HEK293T (cell line): ENCODE measurements at regions not wholly inside any gene's neighbourhood (a gene's known extent, or its start where the extent isn't known, plus 50 kb on each side); places are given as distances from the start of the nearest gene placed in this dataset.

Experiments used
- CTCF ChIA-PET: fragments of 350-600 bp; formaldehyde crosslinking; extraction: SDS; loops from one replicate; lab custom pipeline; 2021; ENCODE audit warnings: antibody characterized with exemption, inconsistent platforms; lab: Yijun Ruan, JAX
- POLR2A ChIA-PET: fragments of 350-600 bp; formaldehyde crosslinking; extraction: SDS; loops from one replicate; lab custom pipeline; 2020; ENCODE audit warnings: antibody characterized with exemption, inconsistent platforms; lab: Yijun Ruan, JAX
- DNase-seq: peaks from one replicate; pipeline ENCODE4 v3.0.0; 2012; ENCODE audit warnings: mixed read lengths; ENCODE audit errors: extremely low spot score
- ARNT ChIP-seq: fragments of 450-650 bp; IDR thresholded peaks from 2 replicates; pipeline ENCODE4 v1.6.1; 2017; ENCODE audit warnings: mild to moderate bottlenecking
- BHLHE40 ChIP-seq: fragments of 450-650 bp; IDR thresholded peaks from 2 replicates; pipeline ENCODE4 v1.6.1; 2016; ENCODE audit warnings: mild to moderate bottlenecking, moderate library complexity, borderline replicate concordance
- CTBP1 ChIP-seq: fragments of 450-650 bp; IDR thresholded peaks from 2 replicates; pipeline ENCODE4 v1.6.1; 2016; ENCODE audit warnings: borderline replicate concordance
- ELF4 ChIP-seq: fragments of 450-650 bp; IDR thresholded peaks from 2 replicates; pipeline ENCODE4 v1.6.1; 2017; ENCODE audit warnings: antibody characterized with exemption
- FOXA1 ChIP-seq: fragments of 450-650 bp; IDR thresholded peaks from 2 replicates; pipeline ENCODE4 v1.6.1; 2016; ENCODE audit warnings: mild to moderate bottlenecking
- FOXK2 ChIP-seq: fragments of 450-650 bp; IDR thresholded peaks from 2 replicates; pipeline ENCODE4 v1.6.1; 2016; ENCODE audit warnings: mild to moderate bottlenecking
- FOXM1 ChIP-seq: fragments of 450-650 bp; IDR thresholded peaks from 2 replicates; pipeline ENCODE4 v1.6.1; 2017; ENCODE audit warnings: mild to moderate bottlenecking, borderline replicate concordance
- HDGF ChIP-seq: fragments of 450-650 bp; IDR thresholded peaks from 2 replicates; pipeline ENCODE4 v1.6.1; 2017; ENCODE audit warnings: antibody characterized with exemption, borderline replicate concordance
- L3MBTL2 ChIP-seq: fragments of 450-650 bp; conservative IDR thresholded peaks from 2 replicates; pipeline ENCODE4 v1.6.1; 2016; ENCODE audit warnings: mild to moderate bottlenecking
- LEF1 ChIP-seq: fragments of 450-650 bp; IDR thresholded peaks from 2 replicates; pipeline ENCODE4 v1.6.1; 2017; ENCODE audit warnings: mild to moderate bottlenecking, borderline replicate concordance
- NFRKB ChIP-seq: fragments of 450-650 bp; IDR thresholded peaks from 2 replicates; pipeline ENCODE4 v1.6.1; 2016; ENCODE audit warnings: mild to moderate bottlenecking, moderate library complexity
- SP1 ChIP-seq: fragments of 450-650 bp; IDR thresholded peaks from 2 replicates; pipeline ENCODE4 v1.6.1; 2017
- SUZ12 ChIP-seq: fragments of 450-650 bp; IDR thresholded peaks from 2 replicates; pipeline ENCODE4 v1.6.1; 2016; ENCODE audit warnings: mild to moderate bottlenecking
- TARDBP ChIP-seq: fragments of 450-650 bp; IDR thresholded peaks from 2 replicates; pipeline ENCODE4 v1.6.1; 2016
- ZNF384 ChIP-seq: fragments of 450-650 bp; IDR thresholded peaks from 2 replicates; pipeline ENCODE4 v1.6.1; 2016
- TF ChIP-seq, protein P1 (sequence below): fragments of 450-650 bp; IDR thresholded peaks from 2 replicates; pipeline ENCODE4 v1.6.1; 2016

DNA sequence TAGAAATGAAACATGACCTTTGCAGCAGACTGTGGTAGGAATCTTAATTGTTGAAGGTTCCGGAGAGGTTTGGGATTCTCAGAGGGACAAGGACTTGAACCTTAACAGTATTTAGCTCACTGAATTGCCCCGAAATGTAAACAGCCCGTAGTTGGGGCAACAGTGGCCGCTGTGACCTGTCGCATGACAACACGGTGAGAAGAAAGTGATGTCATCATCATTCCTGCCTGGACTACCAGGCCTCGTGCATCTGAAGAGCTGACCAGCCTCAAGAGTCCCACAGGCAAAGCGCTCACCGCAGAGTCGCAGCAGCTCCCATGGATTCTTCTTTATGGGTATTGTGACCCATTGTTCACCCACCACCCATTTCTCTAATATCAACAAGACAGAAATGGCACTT lies 250.6 kb downstream of the KLF6 start:
- TF ChIP-seq, protein P1, sequence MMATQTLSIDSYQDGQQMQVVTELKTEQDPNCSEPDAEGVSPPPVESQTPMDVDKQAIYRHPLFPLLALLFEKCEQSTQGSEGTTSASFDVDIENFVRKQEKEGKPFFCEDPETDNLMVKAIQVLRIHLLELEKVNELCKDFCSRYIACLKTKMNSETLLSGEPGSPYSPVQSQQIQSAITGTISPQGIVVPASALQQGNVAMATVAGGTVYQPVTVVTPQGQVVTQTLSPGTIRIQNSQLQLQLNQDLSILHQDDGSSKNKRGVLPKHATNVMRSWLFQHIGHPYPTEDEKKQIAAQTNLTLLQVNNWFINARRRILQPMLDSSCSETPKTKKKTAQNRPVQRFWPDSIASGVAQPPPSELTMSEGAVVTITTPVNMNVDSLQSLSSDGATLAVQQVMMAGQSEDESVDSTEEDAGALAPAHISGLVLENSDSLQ = no peak
- TF ChIP-seq NFRKB (no peak), L3MBTL2 (no peak), SUZ12 (no peak), LEF1 (no peak), SP1 (no peak), BHLHE40 (no peak), CTBP1 (no peak)
- POLR2A ChIA-PET = no interaction called here
- no peak for DNase-seq
- CTCF ChIA-PET = no interaction called here

DNA sequence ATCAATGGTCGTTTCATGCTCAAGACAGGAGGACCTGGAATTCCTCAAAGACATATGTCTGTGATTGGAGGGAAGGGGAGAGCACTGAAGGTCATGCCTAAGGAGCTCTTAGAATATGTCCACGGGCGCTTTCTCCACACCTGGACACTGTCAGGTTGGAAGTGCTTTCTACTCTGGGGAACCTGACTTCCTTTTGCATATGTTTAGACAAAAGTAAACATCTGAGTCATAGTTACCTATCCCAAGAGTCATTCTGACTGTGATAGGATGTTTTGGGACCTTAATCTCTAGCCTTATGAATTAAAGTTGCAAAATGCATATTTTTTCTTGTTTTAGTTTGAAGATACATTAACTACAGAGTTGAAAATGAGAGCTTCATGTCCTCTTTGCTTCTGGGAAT lies 251.7 kb downstream of the KLF6 start:
- ChIA-PET CTCF (no interaction called here), POLR2A (no interaction called here)
- DNase-seq = no peak
- TF ChIP-seq FOXA1 (no peak), SP1 (no peak), HDGF (no peak), TARDBP (no peak), BHLHE40 (no peak), LEF1 (no peak), ARNT (no peak), FOXK2 (no peak), SUZ12 (no peak), NFRKB (no peak), ELF4 (no peak), ZNF384 (no peak), FOXM1 (no peak), CTBP1 (no peak), L3MBTL2 (no peak)
- TF ChIP-seq, protein P1 = no peak

DNA sequence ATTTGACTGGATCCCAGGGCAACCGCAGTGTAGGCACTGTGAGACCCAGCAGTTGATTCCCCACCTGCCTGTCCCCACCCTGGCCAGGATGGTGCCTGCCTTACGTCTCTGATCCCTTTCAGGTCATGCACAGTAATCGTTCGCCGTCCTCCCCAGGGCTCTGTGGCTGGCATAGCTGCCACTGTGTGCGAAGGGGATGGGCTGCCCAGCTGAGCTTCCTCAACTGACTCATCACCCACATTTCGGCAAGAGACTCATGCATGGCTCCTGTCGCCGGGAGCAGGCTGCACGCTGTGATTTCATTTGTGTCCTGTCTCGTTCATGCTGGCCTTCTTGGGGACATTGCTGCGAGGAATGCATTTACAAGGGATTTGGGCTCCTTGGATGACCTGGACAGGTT lies 252.4 kb downstream of the KLF6 start:
- TF ChIP-seq LEF1 (no peak), L3MBTL2 (no peak), TARDBP (no peak), CTBP1 (no peak), HDGF (no peak), NFRKB (no peak), ARNT (no peak), BHLHE40 (no peak), FOXK2 (no peak), SP1 (no peak)
- TF ChIP-seq, protein P1 = no peak
- POLR2A ChIA-PET = no interaction called here
- CTCF ChIA-PET = no interaction called here
- no peak for DNase-seq

DNA sequence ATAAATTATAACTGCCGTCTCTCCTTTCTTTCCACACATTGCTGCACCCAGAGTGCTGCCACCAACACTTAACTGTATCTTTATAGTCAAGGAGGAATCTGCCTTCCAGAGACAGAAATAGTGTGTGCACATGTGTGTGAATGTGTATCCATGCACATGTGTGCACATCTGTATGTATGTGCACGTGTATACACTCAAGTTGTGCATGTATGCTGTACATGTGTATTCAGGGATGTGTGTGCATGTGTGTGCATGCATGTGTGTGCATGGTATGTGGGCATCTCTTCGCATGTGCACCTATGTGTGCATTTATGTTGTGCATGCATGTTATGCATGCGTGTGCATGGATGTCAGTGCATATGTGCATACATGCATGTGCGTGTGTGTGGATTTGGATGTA lies 253.3 kb downstream of the KLF6 start:
- TF ChIP-seq FOXK2 (no peak), LEF1 (no peak), FOXA1 (no peak), ZNF384 (no peak), NFRKB (no peak), TARDBP (no peak), ARNT (no peak), ELF4 (no peak), SUZ12 (no peak), BHLHE40 (no peak), SP1 (no peak), CTBP1 (no peak), HDGF (no peak)
- TF ChIP-seq, protein P1 = no peak
- no peak for DNase-seq
- CTCF ChIA-PET = no interaction called here
- POLR2A ChIA-PET = no interaction called here

DNA sequence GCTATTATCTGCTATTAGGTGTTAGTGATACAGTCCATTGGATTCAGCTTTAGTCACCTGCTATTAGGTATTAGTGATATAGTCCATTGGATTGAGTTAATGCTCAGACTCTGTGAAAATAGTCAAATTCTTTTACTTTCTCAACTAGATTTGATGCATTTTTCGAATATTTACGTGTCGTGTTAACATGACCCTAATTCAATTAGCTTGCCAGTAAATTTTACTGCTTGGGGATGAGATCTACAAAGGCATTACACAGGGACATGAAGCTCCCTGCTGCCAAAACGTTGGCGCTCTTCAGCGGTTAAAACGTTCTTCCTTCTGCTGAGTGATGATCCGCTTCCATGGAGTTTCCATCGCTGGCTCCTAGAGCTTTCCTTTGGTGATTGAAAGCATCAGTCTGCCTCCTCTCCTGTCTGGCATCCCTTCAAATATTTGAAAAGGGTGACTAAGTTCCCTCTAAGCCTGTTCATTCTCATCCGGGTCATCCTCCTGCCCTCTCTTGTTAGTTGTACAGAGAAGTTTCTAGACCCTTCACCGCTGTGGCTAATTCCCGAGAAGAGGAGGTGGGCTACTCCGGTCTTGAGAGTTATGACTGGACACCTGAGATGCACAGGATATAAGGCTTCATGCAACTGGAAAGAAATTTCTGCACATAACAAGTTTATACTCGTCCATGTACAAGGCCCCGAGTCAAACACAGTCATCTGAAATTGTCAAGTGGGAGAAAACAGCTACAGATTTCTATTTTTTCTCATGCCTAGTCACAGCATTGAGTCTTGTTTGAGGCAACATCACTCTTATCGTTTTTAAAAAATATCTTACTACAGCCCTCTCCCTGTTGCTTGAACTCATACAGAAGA lies 254.0 kb downstream of the KLF6 start:
- no peak for DNase-seq
- TF ChIP-seq CTBP1 = no peak
- no peak for TF ChIP-seq L3MBTL2
- no peak for TF ChIP-seq BHLHE40
- TF ChIP-seq FOXM1 = no peak
- no peak for TF ChIP-seq FOXK2
- TF ChIP-seq, protein P1 = no peak
- TF ChIP-seq ELF4 = no peak
- TF ChIP-seq TARDBP = no peak
- no peak for TF ChIP-seq SP1
- TF ChIP-seq LEF1 = no peak
- no peak for TF ChIP-seq SUZ12
- no peak for TF ChIP-seq NFRKB
- no peak for TF ChIP-seq ARNT
- TF ChIP-seq HDGF = no peak
- TF ChIP-seq ZNF384 = no peak
- TF ChIP-seq FOXA1 = no peak
- POLR2A ChIA-PET = no interaction called here
- CTCF ChIA-PET = no interaction called here
